Panc1 (cell line): ENCODE measurements at regions not wholly inside any gene's neighbourhood (a gene's known extent, or its start where the extent isn't known, plus 50 kb on each side); places are given as distances from the start of the nearest gene placed in this dataset.

ENCODE experiments used
- ATAC-seq: fragments of 200-7000 bp; cut with Tn5 transposase; 2 replicates; pipeline ENCODE4 v1.9.1; 2020; ENCODE audit warnings: mild to moderate bottlenecking, moderate library complexity
- BruUV-seq: library from RNA; stranded (reverse); fragments of 400-500 nt; replicated peaks from 2 replicates; lab custom pipeline; 2021; lab: Mats Ljungman, UMichigan
- CTCF ChIA-PET: fragments of 300-600 bp; sonication (Branson Sonifier 250); formaldehyde crosslinking; loops from one replicate; lab custom pipeline; 2022; ENCODE audit warnings: antibody characterized with exemption; lab: Charles Lee
- POLR2A ChIA-PET: fragments of 300-600 bp; sonication (Branson Sonifier 250); formaldehyde crosslinking; loops from one replicate; lab custom pipeline; 2022; ENCODE audit warnings: antibody characterized with exemption; lab: Charles Lee
- DNase-seq: peaks from one replicate; pipeline ENCODE4 v3.0.0-alpha.2; 2010; ENCODE audit warnings: low read depth, low spot score
- H3K27ac ChIP-seq: 2 replicates; pipeline ENCODE4 v1.5.1; 2011; ENCODE audit warnings: mild to moderate bottlenecking, low read length, inconsistent platforms
- H3K27me3 ChIP-seq: fragments of 200-500 bp; sonication (Bioruptor generic); 2 replicates; pipeline ENCODE4 v1.6.0; 2014; ENCODE audit warnings: low read length, inconsistent platforms; ENCODE audit not compliant: control insufficient read depth, insufficient read depth
- H3K36me3 ChIP-seq: fragments of 200-500 bp; sonication (Bioruptor generic); 2 replicates; pipeline ENCODE4 v1.5.1; 2014; ENCODE audit warnings: inconsistent platforms, mild to moderate bottlenecking, low read length, moderate library complexity; ENCODE audit not compliant: control insufficient read depth, insufficient read depth
- H3K4me1 ChIP-seq: 2 replicates; pipeline ENCODE4 v1.5.1; 2011; ENCODE audit warnings: inconsistent platforms, mild to moderate bottlenecking, low read length, moderate library complexity; ENCODE audit not compliant: control insufficient read depth, insufficient read depth
- H3K4me3 ChIP-seq, 2 experiments: 2 replicates each; pipeline ENCODE4 v1.5.1; 2011 to 2012; ENCODE audit warnings: low read depth in 2 of 2, low read length in 2 of 2, mild to moderate bottlenecking in 2 of 2, inconsistent platforms in 1 of 2, moderate library complexity in 1 of 2
- H3K9me3 ChIP-seq: fragments of 200-500 bp; sonication (Bioruptor generic); 2 replicates; pipeline ENCODE4 v1.5.1; 2014; ENCODE audit warnings: low read depth, mild to moderate bottlenecking, inconsistent platforms, low read length, moderate library complexity; ENCODE audit not compliant: control insufficient read depth, insufficient read depth
- POLR2AphosphoS5 ChIP-seq: IDR thresholded peaks from 2 replicates; pipeline ENCODE4 v1.6.1; 2012; ENCODE audit warnings: mild to moderate bottlenecking, low read depth, low read length, moderate library complexity
- SIN3A ChIP-seq: IDR thresholded peaks from 2 replicates; pipeline ENCODE4 v1.6.1; 2012; ENCODE audit warnings: low read depth, mild to moderate bottlenecking, low read length, moderate library complexity, borderline replicate concordance; ENCODE audit not compliant: insufficient read depth
- TCF7L2 ChIP-seq: IDR thresholded peaks from 2 replicates; pipeline ENCODE4 v1.6.1; 2011; ENCODE audit warnings: mild to moderate bottlenecking, low read depth, low read length, inconsistent platforms
- in situ Hi-C: cut with HindIII; loops from 2 replicates; pipeline ENCODE4 v1.10.0; 2016; ENCODE audit warnings: low sequenced_read_pairs, low pct_unique_long_range_greater_than_20kb
- intact Hi-C: fragments of 100-400 bp; cut with micrococcal nuclease; formaldehyde crosslinking; loops from one replicate; pipeline ENCODE4 v1.10.0; 2022; ENCODE audit not compliant: unreplicated experiment
- TF ChIP-seq, protein P1 (sequence below), 2 experiments: IDR thresholded peaks; 2 replicates each; pipeline ENCODE4 v1.6.1; 2011 to 2012; ENCODE audit warnings: low read depth in 2 of 2, control low read depth in 1 of 2, low read length in 1 of 2, mild to moderate bottlenecking in 1 of 2, moderate library complexity in 1 of 2; ENCODE audit not compliant: insufficient read depth in 1 of 2
- TF ChIP-seq, protein P2 (sequence below): fragments of 450-650 bp; IDR thresholded peaks from 2 replicates; pipeline ENCODE4 v1.5.1; 2017; ENCODE audit warnings: mild to moderate bottlenecking

GRCh38 chr2:67600946-67601345 lies 203.8 kb downstream of the ETAA1 start:
- TF ChIP-seq SIN3A (no peak), TCF7L2 (no peak), POLR2AphosphoS5 (no peak)
- TF ChIP-seq, protein P1, sequence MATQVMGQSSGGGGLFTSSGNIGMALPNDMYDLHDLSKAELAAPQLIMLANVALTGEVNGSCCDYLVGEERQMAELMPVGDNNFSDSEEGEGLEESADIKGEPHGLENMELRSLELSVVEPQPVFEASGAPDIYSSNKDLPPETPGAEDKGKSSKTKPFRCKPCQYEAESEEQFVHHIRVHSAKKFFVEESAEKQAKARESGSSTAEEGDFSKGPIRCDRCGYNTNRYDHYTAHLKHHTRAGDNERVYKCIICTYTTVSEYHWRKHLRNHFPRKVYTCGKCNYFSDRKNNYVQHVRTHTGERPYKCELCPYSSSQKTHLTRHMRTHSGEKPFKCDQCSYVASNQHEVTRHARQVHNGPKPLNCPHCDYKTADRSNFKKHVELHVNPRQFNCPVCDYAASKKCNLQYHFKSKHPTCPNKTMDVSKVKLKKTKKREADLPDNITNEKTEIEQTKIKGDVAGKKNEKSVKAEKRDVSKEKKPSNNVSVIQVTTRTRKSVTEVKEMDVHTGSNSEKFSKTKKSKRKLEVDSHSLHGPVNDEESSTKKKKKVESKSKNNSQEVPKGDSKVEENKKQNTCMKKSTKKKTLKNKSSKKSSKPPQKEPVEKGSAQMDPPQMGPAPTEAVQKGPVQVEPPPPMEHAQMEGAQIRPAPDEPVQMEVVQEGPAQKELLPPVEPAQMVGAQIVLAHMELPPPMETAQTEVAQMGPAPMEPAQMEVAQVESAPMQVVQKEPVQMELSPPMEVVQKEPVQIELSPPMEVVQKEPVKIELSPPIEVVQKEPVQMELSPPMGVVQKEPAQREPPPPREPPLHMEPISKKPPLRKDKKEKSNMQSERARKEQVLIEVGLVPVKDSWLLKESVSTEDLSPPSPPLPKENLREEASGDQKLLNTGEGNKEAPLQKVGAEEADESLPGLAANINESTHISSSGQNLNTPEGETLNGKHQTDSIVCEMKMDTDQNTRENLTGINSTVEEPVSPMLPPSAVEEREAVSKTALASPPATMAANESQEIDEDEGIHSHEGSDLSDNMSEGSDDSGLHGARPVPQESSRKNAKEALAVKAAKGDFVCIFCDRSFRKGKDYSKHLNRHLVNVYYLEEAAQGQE (IDR thresholded peaks at IDR 0.05; ENCODE audit: insufficient read depth in 1 of 2, low read depth in 2 of 2, low read length in 1 of 2) = no peak
- TF ChIP-seq, protein P2, sequence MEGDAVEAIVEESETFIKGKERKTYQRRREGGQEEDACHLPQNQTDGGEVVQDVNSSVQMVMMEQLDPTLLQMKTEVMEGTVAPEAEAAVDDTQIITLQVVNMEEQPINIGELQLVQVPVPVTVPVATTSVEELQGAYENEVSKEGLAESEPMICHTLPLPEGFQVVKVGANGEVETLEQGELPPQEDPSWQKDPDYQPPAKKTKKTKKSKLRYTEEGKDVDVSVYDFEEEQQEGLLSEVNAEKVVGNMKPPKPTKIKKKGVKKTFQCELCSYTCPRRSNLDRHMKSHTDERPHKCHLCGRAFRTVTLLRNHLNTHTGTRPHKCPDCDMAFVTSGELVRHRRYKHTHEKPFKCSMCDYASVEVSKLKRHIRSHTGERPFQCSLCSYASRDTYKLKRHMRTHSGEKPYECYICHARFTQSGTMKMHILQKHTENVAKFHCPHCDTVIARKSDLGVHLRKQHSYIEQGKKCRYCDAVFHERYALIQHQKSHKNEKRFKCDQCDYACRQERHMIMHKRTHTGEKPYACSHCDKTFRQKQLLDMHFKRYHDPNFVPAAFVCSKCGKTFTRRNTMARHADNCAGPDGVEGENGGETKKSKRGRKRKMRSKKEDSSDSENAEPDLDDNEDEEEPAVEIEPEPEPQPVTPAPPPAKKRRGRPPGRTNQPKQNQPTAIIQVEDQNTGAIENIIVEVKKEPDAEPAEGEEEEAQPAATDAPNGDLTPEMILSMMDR = no peak
- no peak for ATAC-seq
- Histone ChIP-seq H3K36me3 (no peaks in the 10 kb centered on the region), H3K9me3 (peaks cover 2% of the 10 kb centered on the region; the same call in 1 of the 2 replicates), H3K4me1 (no peaks in the 10 kb centered on the region), H3K4me3 (no peak overlapping the region), H3K27ac (no peak overlapping the region), H3K27me3 (no peaks in the 10 kb centered on the region)
- in situ Hi-C loops = no loop called here
- intact Hi-C loops = no loop called here
- ChIA-PET POLR2A (no interaction called here), CTCF (no interaction called here)
- no peak for DNase-seq
- no TSS peak for BruUV-seq

GRCh38 chr2:67604360-67604759 lies 207.2 kb downstream of the ETAA1 start:
- Histone ChIP-seq H3K36me3 (no peaks in the 10 kb centered on the region), H3K27me3 (no peaks in the 10 kb centered on the region), H3K4me3 (no peak overlapping the region), H3K27ac (no peak overlapping the region), H3K4me1 (no peaks in the 10 kb centered on the region), H3K9me3 (no peaks in the 10 kb centered on the region)
- intact Hi-C loops (no loop called here), in situ Hi-C loops (no loop called here)
- no peak for ATAC-seq
- TF ChIP-seq, protein P1 (IDR thresholded peaks at IDR 0.05; ENCODE audit: insufficient read depth in 1 of 2, low read depth in 2 of 2, low read length in 1 of 2) = no peak
- TF ChIP-seq SIN3A (no peak), TCF7L2 (no peak), POLR2AphosphoS5 (no peak)
- TF ChIP-seq, protein P2 = no peak
- ChIA-PET POLR2A (no interaction called here), CTCF (no interaction called here)
- no peak for DNase-seq
- BruUV-seq = no TSS peak
